ENCODE measurements at regions not wholly inside any gene's neighbourhood (a gene's known extent, or its start where the extent isn't known, plus 50 kb on each side); places are given as distances from the start of the nearest gene placed in this dataset.

DNA sequence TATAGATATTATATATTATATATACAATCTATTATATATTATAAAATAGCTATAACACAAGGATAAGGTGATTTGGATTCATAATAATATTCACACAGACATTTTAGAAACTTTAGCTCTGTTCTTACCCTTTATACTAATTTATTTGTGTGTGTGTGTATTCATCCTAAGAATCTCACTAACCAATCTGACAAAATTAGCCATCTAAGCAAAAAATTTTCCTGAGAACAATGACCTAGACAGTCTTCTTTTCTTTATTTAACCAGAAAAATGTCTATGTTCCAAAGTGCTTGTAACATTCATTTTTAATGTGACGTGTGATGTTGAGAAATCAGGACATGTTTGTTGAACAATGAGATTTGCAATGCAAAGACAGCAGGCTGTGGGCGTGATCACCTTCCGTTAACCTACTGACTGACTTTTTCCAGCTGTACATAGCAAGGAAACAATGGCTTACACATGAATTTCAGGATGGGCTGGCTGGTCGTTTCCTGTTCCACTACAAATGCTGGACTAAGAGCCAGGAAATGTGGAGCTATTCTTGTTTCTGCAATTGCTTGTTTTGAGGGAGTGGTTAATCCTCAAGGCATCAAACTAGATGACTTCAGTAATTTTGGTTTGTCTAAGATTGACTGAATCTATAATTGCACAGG is 634.6 kb upstream of the ARGLU1 start:
- H3K27ac ChIP-seq = no peak overlapping the region
- TF ChIP-seq, protein P1, sequence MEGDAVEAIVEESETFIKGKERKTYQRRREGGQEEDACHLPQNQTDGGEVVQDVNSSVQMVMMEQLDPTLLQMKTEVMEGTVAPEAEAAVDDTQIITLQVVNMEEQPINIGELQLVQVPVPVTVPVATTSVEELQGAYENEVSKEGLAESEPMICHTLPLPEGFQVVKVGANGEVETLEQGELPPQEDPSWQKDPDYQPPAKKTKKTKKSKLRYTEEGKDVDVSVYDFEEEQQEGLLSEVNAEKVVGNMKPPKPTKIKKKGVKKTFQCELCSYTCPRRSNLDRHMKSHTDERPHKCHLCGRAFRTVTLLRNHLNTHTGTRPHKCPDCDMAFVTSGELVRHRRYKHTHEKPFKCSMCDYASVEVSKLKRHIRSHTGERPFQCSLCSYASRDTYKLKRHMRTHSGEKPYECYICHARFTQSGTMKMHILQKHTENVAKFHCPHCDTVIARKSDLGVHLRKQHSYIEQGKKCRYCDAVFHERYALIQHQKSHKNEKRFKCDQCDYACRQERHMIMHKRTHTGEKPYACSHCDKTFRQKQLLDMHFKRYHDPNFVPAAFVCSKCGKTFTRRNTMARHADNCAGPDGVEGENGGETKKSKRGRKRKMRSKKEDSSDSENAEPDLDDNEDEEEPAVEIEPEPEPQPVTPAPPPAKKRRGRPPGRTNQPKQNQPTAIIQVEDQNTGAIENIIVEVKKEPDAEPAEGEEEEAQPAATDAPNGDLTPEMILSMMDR (conservative IDR thresholded peaks at IDR 0.05) = no peak

DNA sequence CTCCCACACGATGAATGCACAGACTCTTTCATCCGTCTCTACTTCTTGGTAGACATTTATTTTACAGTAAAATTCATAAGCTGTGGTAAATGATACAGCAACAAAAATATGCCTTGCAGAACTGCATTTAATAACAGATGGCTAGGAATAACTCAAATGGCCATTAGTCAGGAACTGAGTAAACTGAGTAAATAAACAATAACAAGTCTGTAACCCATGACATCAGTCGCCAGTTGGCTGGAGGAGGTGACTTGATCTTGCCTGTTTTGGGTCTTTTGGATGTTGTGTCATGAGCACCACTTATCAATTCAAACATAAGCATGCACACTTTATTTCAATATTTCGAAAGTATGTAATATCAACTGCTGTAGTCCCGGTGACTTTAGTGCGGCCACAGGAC is 632.6 kb upstream of the ARGLU1 start:
- no peak overlapping the region for H3K27ac ChIP-seq
- TF ChIP-seq, protein P1 (conservative IDR thresholded peaks at IDR 0.05) = no peak

DNA sequence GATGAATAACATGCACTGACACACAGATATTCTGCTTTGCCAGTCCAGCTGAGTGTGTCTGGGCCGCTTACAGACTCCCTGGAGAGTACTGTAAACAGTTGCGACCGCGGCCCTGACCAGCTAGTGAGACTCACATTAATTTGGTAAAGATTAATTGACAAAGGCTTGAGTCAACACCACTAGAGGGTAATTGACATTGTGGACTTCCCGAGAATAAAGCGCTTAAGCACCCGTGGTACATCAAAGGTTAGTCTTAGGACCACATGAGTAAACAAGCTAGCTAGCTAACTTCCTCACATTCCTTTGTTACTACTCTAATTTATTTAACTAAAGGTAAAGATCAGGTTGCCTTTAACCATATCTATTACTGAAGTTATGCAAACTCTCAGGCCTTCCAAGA is 624.4 kb upstream of the ARGLU1 start:
- TF ChIP-seq, protein P1 (conservative IDR thresholded peaks at IDR 0.05) = no peak
- no peak overlapping the region for H3K27ac ChIP-seq

DNA sequence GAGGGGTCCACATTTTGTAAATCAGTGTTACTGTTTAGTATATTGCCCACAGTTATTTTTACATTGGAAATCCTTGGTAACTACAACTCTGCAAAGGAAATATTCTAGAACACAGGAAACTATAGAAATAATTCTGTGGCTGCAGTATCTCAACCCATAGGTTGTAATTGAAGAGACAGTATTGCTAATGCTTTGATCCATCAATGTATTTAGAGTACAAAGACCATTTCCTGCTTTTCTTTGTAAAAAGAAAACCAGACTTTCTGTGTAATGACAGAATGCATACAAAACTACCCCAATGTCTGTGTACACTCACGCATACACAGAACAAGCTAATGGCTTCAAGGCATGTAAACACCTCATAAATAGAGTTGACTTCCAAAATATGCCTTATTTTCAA is 622.1 kb upstream of the ARGLU1 start:
- TF ChIP-seq, protein P1 (conservative IDR thresholded peaks at IDR 0.05) = no peak
- H3K27ac ChIP-seq = no peak overlapping the region

DNA sequence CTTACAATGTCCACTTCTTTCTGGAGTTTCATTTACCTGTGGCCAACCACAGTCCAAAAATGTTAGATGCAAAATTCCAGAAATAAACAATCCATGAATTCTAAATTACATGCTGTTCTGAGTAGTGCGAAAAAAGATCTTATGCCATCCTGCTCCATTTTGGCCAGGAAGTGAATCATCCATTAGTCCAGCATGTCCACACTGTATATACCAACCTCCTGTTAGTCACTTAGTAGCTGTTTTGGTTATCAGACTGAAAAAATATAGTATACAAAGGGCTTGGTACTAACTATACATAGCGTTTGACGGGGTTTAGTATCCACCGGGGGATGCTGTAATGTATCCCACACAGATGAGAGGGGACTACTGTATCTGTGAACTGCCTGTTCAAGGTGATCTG is 618.0 kb upstream of the ARGLU1 start:
- TF ChIP-seq, protein P1 (conservative IDR thresholded peaks at IDR 0.05) = no peak
- H3K27ac ChIP-seq = no peak overlapping the region

DNA sequence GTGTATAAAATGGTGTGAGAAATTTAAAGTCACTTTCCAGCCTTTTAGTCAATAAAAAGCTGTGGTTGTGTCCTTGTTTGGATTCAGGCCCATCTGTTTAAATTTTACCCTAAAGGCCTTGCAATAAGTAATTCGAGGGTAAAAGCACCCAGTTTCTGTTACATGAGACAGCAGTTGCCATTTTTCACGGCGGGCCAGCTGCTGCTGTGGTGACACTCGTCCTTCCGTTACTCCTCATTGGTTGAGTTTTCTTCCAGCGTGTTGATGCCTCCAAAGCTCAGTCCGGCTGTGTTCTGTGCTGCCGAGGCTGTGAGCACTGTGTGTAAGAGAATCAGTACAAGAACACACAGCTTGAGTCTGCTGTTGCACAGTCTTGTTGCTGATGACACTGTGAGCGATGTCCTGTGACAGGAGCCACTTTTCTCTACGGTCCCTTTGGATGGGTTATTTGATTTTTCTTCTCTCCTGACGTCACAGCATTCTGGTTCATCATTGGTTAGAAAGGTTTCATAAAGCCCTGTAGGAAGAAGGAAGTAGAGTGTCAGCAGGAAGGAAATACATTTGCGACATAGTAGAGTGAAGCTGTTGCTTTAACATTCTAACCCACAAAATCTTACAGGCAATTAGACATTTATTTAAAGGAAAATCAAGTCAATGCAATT is 602.5 kb upstream of the ARGLU1 start:
- TF ChIP-seq, protein P1 (conservative IDR thresholded peaks at IDR 0.05) = no peak
- no peak overlapping the region for H3K27ac ChIP-seq

DNA sequence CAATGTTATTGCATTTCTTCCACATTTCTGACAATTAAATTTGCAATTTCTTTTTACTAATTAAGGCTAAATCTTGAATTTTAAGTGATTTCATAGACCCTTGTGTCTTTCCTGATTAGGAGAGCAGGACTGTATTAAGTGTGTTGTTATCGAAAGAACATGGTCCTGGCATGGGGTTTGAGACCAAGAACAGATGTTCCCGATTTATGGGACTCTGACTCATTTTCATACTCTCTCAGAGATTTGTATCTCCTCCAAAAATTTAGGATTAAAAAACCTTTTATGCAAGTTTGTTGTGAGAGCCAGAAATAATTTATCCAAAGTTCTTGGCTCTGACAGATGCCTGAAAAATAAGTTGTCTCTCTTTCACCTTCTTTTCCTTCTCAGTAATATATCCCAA is 589.3 kb upstream of the ARGLU1 start:
- no peak overlapping the region for H3K27ac ChIP-seq
- TF ChIP-seq, protein P1 (conservative IDR thresholded peaks at IDR 0.05) = no peak

Measured in VCaP (cell line).